ENCODE measurements at regions not wholly inside any gene's neighbourhood (a gene's known extent, or its start where the extent isn't known, plus 50 kb on each side); places are given as distances from the start of the nearest gene placed in this dataset.
"Not testable (repeated sequence)": the region's sequence is repeated elsewhere in the genome, so short reads cannot be mapped to it uniquely, and the experiment has no call there.

DNA sequence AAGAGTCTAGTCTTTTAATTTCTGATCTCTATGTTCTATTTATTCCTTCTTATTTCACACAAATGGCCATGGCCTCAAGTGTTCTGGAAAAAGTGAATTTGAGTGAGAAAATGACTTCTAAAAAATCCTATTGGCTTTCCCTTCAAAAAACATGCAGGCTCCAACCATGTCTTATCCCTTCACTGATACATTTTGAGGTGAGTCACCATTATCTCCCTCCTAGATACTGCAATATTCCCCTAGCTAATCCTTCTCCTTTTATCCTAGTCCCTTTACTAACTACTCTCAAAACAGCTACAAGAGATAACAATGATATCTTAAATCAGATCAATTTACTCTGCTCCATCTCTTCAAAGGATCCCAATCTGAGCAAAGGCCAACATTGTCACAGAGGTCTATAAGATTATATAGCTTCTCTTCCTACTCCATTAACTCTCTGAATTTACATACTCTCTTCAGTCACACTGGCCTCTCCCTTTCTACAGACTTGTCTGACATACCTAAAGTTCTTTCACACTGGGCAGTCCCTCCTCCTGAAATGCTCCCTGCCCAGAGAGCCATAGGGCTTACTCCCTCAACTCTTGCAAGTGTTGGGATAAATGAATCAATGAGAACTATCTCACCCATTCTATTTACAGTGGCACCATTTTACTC lies 129.2 kb downstream of the TENT5A start:
- DNase-seq, result no peak

DNA sequence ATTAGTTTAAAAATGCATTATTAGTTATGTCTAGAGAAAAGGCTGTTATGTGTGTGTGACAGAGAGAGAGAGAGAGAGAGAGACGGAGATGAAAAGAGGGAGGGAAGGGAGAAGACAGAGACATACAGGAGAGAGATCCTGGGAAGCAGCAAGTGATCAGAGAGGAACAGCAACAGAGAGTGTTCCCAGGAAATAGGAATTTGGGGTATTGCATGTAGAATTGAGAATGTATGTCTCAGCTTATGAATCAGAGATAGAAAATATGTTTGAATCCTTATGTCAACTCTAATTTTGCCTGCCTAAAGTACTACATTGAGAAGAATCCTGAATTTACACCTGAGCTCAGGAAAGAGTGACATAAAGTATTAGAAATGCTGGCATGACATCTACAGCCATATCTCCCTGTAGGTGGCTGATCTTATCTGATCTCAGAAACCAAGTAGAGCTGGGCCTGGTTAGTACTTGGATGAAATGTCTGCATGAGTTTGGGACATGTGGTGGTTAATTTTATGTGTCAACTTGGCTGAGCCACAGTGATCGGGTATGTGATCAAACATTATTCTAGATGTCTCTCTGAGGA lies 130.6 kb downstream of the TENT5A start:
- no peak for DNase-seq

DNA sequence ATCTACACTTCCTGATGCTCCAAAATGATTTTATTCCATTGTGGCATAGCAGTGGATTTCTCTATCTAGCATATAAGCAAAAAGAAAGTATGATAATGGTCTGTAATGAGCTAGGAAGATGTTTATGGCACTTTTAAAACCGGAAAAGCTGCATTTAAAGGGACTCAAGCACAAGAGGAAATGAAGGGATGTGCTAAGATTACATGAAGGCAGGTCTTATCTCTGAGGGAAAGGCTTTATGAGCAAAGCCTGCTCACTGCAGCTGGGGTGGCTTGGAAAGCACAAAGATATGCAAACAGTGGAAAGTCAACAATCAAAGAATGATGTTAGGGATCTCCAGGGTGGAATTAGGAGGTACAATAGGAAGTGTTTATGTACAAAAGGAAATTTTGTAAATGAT lies 138.2 kb downstream of the TENT5A start:
- DNase-seq, result no peak

DNA sequence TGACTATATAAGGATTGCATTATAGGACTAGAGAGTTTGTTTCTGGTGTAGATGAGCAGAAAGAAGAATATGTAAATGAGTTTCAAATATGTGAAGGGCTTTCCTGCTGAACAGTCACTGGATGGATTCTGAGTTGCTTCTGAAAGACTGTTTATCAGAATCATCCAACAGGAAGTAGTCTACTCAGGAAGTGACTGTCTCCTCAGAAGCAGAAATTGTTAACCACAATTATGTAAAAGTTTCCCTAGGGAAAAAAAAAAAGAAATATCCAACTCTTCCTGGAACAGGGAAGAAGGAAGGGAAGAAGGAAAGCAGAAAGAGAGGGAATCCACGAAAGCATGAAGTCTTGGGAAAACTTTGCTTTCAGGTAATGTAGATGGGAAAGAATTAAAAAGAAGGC lies 138.9 kb downstream of the TENT5A start:
- DNase-seq, result no peak

DNA sequence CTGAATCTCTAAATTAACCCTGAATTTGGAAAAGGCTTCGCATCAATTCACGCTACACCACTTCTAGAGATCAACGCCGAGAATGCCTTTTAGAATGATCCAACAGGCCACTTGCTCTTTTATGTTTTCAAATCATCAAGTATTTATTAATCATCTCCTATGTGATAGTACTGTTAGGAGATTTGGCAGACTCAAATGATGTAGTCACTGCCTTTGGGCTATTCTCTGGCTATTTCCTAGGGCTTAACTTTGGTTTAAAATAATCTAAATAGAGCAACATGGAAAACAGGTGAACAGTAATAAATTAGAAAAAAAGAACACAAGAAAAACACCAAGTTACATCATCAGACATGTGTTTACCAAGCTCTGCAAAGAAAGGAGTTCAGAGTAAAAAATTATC lies 140.3 kb downstream of the TENT5A start:
- no peak for DNase-seq

DNA sequence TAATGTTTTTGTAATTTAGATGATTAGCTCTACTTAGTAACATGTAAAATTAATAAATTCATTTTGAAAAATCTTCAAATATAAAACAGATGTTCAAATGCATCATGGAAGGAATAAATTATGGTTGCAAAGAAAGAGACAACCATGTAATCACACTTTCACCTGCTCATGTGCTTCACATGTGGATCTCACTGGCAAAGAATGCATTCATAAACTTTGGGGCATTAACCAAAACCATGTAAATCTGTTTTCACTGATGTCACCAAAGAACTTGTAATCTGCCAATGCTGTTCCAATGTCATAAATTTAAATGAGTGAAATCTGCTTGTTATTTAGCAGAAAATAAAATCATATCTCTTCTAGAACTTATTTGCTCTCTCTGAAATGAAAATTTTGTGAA lies 142.7 kb downstream of the TENT5A start:
- no peak for DNase-seq

DNA sequence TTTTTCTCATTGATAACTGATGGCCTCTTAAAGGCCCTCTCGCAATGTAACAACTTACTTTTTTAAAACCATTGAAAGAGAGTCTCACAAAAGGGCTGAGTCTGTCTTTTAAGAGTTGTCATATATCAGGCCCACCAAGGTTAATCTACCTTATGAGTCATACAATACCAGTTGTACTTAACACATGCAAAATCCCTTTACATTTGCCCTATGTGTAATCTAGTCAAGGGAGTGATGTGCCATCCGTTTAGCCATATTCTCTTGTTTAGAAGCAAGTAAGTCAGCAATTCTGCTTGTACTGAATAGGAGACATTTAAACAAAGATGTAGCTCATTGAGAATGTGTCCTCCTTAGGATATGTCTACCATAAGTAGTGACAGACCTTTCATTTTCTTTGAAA lies 143.7 kb downstream of the TENT5A start:
- no peak for DNase-seq

DNA sequence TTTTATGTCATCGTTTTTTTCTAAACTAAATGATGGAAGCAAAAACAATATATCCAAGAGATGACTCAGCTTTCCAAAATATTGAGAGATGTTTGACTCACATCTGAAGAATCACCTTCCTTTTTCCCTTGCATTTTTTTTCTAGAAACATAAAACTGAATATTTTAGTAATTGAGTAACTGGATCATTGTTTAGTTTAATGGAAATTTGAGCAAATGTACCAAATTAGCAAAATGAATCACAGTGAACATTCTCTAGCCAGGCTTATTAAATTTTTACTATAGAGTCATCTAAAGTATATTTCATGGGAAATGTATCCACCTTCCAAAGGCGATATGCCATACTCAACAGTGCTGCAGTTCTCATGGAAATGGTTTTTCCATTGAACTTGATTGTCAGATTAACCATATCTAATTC lies 145.5 kb downstream of the TENT5A start:
- DNase-seq, result no peak

DNA sequence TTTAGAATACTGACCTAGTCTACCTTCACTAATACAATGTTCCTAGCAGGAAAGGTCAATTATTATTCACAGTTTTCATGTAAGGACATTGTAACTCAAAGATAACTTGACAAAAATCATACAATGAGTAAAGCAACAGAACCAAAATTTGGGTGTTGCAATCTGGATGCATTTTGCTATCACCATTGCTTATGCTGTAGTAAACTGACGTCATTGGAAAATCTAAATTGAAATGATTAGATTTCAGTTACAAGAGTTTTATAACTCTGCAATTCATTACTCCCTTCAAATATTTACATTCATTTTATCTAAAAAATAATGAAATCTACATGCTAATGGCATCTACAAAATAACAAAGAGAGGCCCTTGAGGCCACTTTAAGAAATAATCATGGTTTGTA lies 147.0 kb downstream of the TENT5A start:
- no peak for DNase-seq

DNA sequence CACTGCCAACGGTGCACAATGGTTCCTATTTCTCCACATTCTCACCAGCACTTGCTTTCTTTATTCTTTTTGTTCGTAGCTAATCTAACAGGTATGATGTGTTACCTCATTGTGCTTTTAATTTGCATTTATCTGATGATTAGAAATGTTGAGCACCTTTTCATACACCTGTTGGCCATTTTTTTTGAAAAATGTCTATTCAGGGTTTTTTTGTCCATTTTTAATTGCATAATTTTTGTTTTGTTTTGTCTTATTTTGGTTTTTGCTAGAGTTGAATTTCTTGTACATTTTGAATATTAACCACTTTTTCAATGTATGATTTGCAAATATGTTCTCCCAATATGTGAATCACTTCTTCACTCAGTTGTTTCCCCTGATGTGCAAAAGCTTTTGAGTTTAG lies 150.6 kb downstream of the TENT5A start:
- no peak for DNase-seq

DNA sequence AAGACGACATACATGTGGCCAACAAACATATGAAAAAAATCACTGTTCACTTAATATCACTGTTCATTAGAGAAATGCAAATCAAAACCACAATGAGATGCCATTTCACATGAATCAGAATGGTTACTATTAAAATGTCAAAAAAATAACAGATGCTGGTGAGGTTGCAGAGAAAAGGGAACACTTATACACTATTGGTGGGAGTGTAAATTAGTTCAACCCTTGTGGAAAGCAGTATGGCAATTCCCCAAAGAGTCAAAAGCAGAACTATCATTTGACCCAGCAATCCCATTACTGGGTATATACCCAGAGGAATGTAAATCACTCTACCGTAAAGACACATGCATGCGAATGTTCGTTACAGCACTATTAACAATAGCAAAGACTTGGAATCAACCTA lies 152.0 kb downstream of the TENT5A start:
- not testable (repeated sequence) for DNase-seq

DNA sequence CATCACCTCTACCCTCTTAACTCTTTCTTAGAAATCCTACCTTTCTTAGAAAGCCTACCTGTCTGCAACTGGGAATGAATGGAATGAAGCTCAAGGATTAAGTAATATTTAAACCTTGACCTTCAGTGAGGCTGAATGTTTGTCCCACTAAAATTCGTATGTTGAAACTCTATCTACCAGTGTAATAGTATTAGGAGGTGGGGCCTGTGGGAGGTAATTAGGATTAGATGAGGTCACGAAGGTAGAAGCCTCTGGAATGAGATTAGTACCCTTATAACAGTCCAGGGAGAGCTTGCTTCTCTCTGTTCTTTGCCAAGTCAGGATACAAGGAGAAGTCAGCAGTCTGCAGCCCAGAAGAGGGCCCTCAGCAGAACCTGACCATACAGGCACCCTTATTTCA lies 158.0 kb downstream of the TENT5A start:
- no peak for DNase-seq

DNA sequence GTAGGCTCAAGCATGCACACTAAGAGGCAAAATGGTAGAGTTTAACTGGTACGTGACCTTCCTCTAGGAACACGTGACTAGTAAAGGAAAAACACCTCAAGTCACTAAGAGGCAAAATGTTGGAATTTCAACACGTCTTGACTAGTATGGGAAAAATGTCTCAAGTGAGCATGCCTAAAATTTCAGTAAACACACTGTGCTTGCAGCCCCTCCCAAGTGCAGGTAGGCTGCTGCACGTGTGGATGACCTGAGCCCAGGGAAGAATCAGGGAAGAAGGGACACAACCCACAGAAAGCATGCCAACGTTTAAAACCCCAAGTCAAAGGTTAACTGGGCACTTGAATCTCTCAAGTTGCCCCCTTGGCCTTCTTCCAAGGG lies 162.2 kb downstream of the TENT5A start:
- no peak for DNase-seq

DNA sequence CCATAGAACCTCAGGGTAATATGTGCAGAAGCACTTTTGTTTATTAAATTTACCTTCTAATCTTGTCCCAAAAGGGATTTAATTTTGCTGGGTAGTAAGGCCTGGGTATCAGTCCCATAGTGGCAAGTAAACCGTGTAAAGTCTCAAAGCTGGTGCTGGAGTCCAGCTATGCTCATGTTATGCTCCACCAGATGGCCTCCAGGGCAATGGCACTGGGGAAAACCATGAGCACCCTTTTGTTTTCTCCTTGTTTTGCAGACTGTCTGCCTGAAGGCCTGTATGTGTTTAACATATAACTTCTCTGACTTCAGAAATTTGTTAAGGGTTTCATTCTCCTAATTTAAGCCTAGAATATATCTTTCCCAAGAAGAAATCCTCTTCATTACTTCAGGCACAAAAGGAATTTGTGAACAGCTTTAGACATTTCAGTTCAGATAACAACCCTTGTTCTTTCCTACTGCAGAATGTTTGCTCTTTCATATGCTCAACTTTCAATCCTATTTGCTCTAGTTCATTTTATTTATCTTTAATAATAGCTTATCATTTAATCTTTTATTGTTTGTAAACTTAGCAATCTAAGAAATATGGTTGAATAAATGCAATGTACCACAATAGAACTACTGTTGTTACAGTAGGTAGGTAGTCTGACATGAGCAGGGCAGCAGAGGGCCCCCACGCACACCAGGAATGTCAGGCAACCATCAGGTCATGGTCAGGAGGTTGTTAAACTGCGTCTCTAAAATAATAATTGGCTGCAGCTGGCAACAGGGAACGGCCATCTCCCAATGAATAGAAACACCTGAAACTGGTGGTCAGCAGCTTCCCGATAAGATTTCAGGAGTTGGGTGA lies 162.8 kb downstream of the TENT5A start:
- DNase-seq, result no peak

DNA sequence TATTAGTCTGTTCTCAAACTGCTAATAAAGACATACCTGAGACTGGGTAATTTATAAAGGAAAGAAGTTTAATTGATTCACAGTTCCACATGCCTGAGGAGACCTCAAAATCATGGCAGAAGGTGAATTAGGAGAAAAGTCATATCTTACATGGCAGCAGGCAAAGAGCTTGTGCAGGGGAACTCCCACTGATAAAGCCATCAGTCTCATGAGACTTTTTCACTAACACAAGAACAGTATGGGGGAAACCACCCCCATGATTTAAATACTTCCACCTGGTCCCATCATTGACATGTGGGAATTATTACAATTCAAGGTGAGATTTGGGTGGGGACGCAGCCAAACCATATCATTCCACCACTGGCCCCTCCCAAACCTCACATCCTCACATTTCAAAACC lies 166.8 kb downstream of the TENT5A start:
- DNase-seq, result not testable (repeated sequence)

DNA sequence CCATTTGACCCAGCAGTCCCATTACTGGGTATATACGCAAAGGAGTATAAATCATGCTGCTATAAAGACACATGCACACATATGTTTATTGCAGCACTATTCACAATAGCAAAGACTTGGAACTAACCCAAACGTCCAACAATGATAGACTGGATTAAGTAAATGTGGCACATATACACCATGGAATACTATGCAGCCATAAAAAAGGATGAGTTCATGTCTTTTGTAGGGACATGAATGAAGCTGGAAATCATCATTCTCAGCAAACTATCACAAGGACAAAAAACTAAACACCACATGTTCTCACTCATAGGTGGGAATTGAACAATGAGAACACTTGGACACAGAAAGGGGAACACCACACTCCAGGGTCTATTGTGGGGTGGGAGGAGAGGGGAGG lies 168.3 kb downstream of the TENT5A start:
- not testable (repeated sequence) for DNase-seq

DNA sequence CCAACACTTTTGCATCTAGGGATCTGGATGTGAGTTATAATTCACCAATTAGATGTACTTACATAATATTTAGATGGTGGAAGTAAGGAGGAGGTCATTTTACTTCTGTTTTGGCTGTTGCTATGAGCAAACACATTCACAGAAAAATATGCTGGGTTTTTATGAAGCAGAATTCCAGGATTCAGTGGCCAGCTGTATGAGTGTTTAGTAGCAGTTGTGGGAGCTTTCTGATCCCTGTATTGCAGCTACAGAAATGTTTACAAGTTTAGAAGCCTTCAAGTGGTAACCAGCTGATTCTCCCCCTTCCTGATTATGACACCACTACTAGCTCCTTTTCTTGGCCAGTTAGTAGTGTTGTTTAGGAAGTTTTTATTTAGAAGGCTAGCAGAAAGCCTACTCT lies 177.0 kb downstream of the TENT5A start:
- DNase-seq, result no peak

DNA sequence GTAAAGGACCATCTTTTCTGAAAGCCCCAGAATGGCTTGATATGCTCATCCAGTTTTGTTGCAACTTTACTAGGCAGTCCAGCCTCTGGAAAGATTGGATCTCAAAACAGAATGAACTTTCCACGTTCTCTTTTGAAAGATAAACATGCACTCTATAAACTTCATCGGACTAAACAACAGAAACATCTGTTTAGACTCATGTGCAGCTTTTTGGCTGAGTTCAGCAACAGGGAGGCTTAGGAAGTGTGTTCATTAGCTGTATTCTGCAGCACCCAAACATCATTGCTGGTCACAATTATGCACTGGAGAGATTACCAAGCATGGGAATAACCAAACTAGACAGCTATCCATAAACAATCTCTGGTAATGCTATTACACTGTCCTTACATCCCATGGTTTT lies 180.5 kb downstream of the TENT5A start:
- no peak for DNase-seq

DNA sequence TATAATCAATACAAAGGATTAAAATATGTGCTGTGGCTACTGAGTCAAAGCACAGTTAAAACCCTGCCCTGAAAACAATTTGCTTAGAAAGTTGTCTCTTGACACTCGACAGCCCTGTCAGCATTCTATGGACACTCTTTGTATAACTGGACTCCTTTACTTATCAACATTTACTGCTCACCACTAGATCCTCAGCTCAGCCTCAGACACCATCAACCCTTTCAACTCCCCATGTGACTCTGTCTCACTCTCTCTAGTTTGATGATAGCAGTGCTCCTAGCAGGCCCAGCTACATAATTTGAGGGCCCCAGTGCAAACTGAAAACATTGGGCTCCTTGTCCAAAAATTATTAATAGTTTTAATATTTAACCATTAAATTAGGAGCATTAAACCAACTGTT lies 181.8 kb downstream of the TENT5A start:
- no peak for DNase-seq

DNA sequence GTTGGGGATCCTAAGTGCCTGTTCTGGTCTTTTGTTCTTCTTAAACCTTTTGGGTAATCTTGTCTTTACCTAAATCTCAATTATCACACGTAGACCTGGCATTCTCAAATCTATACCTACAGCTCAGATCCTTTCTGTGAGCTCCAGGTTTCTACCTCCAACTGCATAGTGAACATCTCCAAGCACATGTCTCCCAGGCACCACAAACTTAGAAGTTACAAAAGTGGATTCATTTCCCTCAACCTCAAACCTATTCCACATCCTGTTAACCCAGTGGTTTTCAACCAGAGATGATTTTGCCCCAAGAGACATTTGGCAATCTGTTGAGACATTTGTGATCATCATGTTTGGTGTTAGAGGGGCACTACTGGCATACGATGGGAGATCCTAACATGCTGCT lies 183.5 kb downstream of the TENT5A start:
- DNase-seq, result no peak

DNA sequence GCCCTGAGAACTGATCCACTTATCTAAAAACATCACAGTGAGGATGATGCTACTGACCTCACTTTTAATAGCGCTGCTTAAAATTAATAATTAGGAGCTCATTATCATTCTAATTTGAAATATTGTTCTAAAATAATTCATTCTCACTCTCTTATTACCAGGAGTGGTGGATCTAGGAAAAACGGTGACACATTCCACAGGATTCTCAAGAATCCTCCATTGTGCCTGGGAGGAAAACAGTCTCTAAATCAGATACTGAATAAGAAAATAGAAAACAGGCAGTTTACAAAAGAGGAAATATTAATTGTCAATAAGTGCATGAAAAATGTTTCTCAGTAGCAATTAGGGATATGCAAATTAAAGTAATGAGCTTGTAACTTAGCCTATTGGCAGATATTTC lies 187.4 kb downstream of the TENT5A start:
- no peak for DNase-seq

DNA sequence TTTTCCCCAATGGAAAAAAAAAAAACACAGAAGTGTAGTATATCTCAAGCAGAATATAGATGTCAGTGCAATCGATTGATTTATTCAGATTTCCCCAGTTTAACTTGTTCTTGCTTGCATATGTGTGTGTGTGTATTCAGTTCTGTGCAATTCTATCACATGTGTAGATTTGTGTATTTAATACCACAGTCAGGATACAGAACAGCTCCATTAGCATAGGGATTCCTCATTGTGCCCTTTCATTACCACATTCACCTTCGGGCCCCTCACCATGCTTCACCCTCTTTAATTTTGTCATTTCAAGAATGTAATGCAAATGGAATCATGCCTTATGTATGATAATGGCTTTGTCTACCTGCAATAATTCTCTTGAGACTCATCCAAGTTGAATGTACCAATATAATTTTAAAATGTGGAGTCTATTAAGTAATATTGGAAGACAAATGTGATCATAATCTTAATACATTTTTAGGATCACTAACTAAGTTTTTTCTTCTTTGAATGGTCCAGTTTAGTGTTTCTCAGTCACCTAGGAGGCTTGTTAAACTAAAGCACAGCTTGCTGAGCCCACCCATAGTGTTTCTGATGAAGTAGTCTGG lies 187.9 kb downstream of the TENT5A start:
- no peak for DNase-seq

DNA sequence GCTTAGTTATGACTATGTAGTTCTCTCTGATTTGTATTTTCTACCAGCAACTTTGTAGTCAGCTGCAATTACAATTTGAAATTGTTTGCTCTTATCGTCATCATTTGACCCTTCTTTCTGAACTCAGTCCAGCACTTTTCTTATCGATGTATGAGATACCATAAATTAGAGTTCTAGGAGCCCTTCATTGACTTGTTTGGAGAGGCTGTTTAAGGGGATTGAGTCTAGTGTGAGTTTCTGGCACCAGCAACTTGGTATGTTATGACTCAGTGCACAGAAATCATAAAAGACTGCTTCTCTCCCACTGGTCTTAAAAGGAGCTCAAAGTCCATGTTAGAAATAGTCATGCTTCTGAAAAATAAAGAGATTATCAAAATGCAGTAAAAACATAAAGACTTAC lies 190.3 kb downstream of the TENT5A start:
- no peak for DNase-seq

DNA sequence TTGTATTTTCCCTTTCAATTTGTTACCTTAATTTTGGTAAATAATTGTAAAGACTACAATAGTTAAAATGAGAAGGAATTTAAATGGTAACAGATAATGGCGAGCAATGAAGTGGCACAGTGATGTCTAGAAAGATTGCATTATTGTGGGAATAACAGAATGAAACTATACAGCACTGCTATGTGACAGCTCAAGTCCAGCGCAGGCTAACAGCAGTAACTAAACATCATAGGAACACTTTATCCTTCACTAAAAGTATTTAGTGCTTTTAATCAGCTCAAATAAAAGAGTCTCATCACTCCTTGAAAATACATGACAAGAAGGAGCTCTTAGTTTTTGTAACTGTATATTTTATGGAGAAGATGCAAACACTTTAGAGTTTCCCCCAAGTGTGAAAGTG lies 190.8 kb downstream of the TENT5A start:
- no peak for DNase-seq
